ENCODE measurements at regions not wholly inside any gene's neighbourhood (a gene's known extent, or its start where the extent isn't known, plus 50 kb on each side); places are given as distances from the start of the nearest gene placed in this dataset.

- no peak overlapping the region for H3K4me3 ChIP-seq (ENCODE audit: control insufficient read depth in 2 of 3, extremely low read depth in 1 of 3, insufficient read depth in 2 of 3, low read depth in 1 of 3, low read length in 3 of 3)
- H3K9ac ChIP-seq (ENCODE audit: control insufficient read depth, extremely low read depth, insufficient read depth, low read length): no peak overlapping the region
- H3K27me3 ChIP-seq (ENCODE audit: control insufficient read depth, extremely low read depth, insufficient read depth, low read length): no peaks in the 10 kb centered on the region
- H3K4me1 ChIP-seq (ENCODE audit: control insufficient read depth, extremely low read depth, insufficient read depth, low read length): no peaks in the 10 kb centered on the region
- no peak overlapping the region for H2AFZ ChIP-seq (ENCODE audit: control insufficient read depth, low read length)
- H3K9me3 ChIP-seq (ENCODE audit: control insufficient read depth, low read depth, low read length): no peaks in the 10 kb centered on the region
- dilution Hi-C loops (cut with MboI; ENCODE audit: extremely low pct_ligation_motif_present, low sequenced_read_pairs): no loop called here
- DNase-seq (ENCODE audit: low read depth, low spot score) (no peak), FAIRE-seq (no peak)
- H3K27ac ChIP-seq (ENCODE audit: control insufficient read depth, insufficient read depth, low read length): no peak overlapping the region
- no peaks in the 10 kb centered on the region for H3K36me3 ChIP-seq (ENCODE audit: control insufficient read depth in 2 of 2, extremely low read depth in 1 of 2, insufficient read depth in 2 of 2, low read length in 2 of 2)
- H3K79me2 ChIP-seq (ENCODE audit: control insufficient read depth, insufficient read depth, low read length): no peaks in the 10 kb centered on the region
- H3K4me2 ChIP-seq (ENCODE audit: control insufficient read depth, extremely low read depth, insufficient read depth, low read depth, low read length): no peak overlapping the region
- H3K9me1 ChIP-seq (ENCODE audit: control insufficient read depth, extremely low read depth, insufficient read depth, low read length): no peaks in the 10 kb centered on the region
- TF ChIP-seq CTCF (optimal IDR thresholded peaks at IDR 0.05 in 1 of 3, IDR thresholded peaks at IDR 0.05 in 1 of 3, conservative IDR thresholded peaks at IDR 0.05 in 1 of 3; ENCODE audit: extremely low read depth in 1 of 3, insufficient read depth in 2 of 3, low read length in 3 of 3): no peak
- no peak for TF ChIP-seq EZH2 (IDR thresholded peaks at IDR 0.05; ENCODE audit: low read length)
- H4K20me1 ChIP-seq (ENCODE audit: control insufficient read depth, extremely low read depth, insufficient read depth, low read length): no peaks in the 10 kb centered on the region
Observed at GRCh38 chr12:73898645-73899044, 639.0 kb upstream of the ATXN7L3B start.

- Histone ChIP-seq H3K36me3 (ENCODE audit: control insufficient read depth in 2 of 2, extremely low read depth in 1 of 2, insufficient read depth in 2 of 2, low read length in 2 of 2) (no peaks in the 10 kb centered on the region), H3K4me2 (ENCODE audit: control insufficient read depth, extremely low read depth, insufficient read depth, low read depth, low read length) (no peak overlapping the region), H3K27ac (ENCODE audit: control insufficient read depth, insufficient read depth, low read length) (no peak overlapping the region), H3K27me3 (ENCODE audit: control insufficient read depth, extremely low read depth, insufficient read depth, low read length) (no peaks in the 10 kb centered on the region), H3K4me3 (ENCODE audit: control insufficient read depth in 2 of 3, extremely low read depth in 1 of 3, insufficient read depth in 2 of 3, low read depth in 1 of 3, low read length in 3 of 3) (no peak overlapping the region), H4K20me1 (ENCODE audit: control insufficient read depth, extremely low read depth, insufficient read depth, low read length) (no peaks in the 10 kb centered on the region), H3K9me3 (ENCODE audit: control insufficient read depth, low read depth, low read length) (no peaks in the 10 kb centered on the region), H3K9me1 (ENCODE audit: control insufficient read depth, extremely low read depth, insufficient read depth, low read length) (no peaks in the 10 kb centered on the region), H3K79me2 (ENCODE audit: control insufficient read depth, insufficient read depth, low read length) (no peaks in the 10 kb centered on the region), H3K9ac (ENCODE audit: control insufficient read depth, extremely low read depth, insufficient read depth, low read length) (no peak overlapping the region), H2AFZ (ENCODE audit: control insufficient read depth, low read length) (no peak overlapping the region), H3K4me1 (ENCODE audit: control insufficient read depth, extremely low read depth, insufficient read depth, low read length) (no peaks in the 10 kb centered on the region)
- no peak for FAIRE-seq
- dilution Hi-C loops (cut with MboI; ENCODE audit: extremely low pct_ligation_motif_present, low sequenced_read_pairs): no loop called here
- no peak for DNase-seq (ENCODE audit: low read depth, low spot score)
- TF ChIP-seq CTCF (optimal IDR thresholded peaks at IDR 0.05 in 1 of 3, IDR thresholded peaks at IDR 0.05 in 1 of 3, conservative IDR thresholded peaks at IDR 0.05 in 1 of 3; ENCODE audit: extremely low read depth in 1 of 3, insufficient read depth in 2 of 3, low read length in 3 of 3) (no peak), EZH2 (IDR thresholded peaks at IDR 0.05; ENCODE audit: low read length) (no peak)
Observed at GRCh38 chr12:73902260-73902659, 635.4 kb upstream of the ATXN7L3B start.

All from keratinocyte (primary cell).